Mesenchymal stem cell (in vitro differentiated cells and primary cell): ENCODE measurements at regions not wholly inside any gene's neighbourhood (a gene's known extent, or its start where the extent isn't known, plus 50 kb on each side); places are given as distances from the start of the nearest gene placed in this dataset.

ENCODE experiments used
- DNase-seq: peaks from one replicate; pipeline ENCODE4 v3.0.0-alpha.2; 2013
- H2AFZ ChIP-seq: one replicate; pipeline ENCODE4 v1.6.1; 2013; ENCODE audit warnings: low read depth, mild to moderate bottlenecking, control low read depth, inconsistent platforms, low read length, moderate library complexity
- H2AK5ac ChIP-seq: 2 replicates; pipeline ENCODE4 v1.6.1; 2013; ENCODE audit warnings: low read length, moderate library complexity, mild to moderate bottlenecking, inconsistent platforms; ENCODE audit not compliant: severe bottlenecking
- H2BK120ac ChIP-seq: one replicate; pipeline ENCODE4 v1.6.1; 2013; ENCODE audit warnings: low read depth, mild to moderate bottlenecking, inconsistent platforms, low read length, moderate library complexity
- H2BK12ac ChIP-seq, 2 experiments: one replicate each; pipeline ENCODE4 v1.6.1; 2013; ENCODE audit warnings: inconsistent platforms in 2 of 2, low read length in 2 of 2, mild to moderate bottlenecking in 2 of 2, moderate library complexity in 2 of 2, control low read depth in 1 of 2
- H2BK15ac ChIP-seq: one replicate; pipeline ENCODE4 v1.6.1; 2013; ENCODE audit warnings: mild to moderate bottlenecking, low read depth, inconsistent platforms; ENCODE audit not compliant: poor library complexity, severe bottlenecking
- H2BK5ac ChIP-seq: 2 replicates; pipeline ENCODE4 v1.6.1; 2013; ENCODE audit warnings: low read depth, mild to moderate bottlenecking, low read length, control low read depth, inconsistent platforms; ENCODE audit not compliant: poor library complexity, severe bottlenecking
- H3K14ac ChIP-seq, 2 experiments: one replicate each; pipeline ENCODE4 v1.6.1; 2013; ENCODE audit warnings: inconsistent platforms in 2 of 2, low read length in 2 of 2, control low read depth in 1 of 2, mild to moderate bottlenecking in 1 of 2, moderate library complexity in 1 of 2
- H3K18ac ChIP-seq, 2 experiments: one replicate each; pipeline ENCODE4 v1.6.1; 2013; ENCODE audit warnings: inconsistent platforms in 2 of 2, low read length in 2 of 2, control low read depth in 1 of 2, low read depth in 1 of 2, mild to moderate bottlenecking in 1 of 2
- H3K23ac ChIP-seq, 2 experiments: one replicate each; pipeline ENCODE4 v1.6.1; 2013; ENCODE audit warnings: inconsistent platforms in 2 of 2, low read length in 2 of 2, mild to moderate bottlenecking in 2 of 2, moderate library complexity in 2 of 2, control low read depth in 1 of 2
- H3K27ac ChIP-seq: 2 replicates; pipeline ENCODE4 v1.5.1; 2013; ENCODE audit warnings: mild to moderate bottlenecking, moderate library complexity, low read length, control low read depth, inconsistent platforms; ENCODE audit not compliant: poor library complexity, severe bottlenecking
- H3K27me3 ChIP-seq, 2 experiments: 2 replicates each; pipeline versions ENCODE4 v1.6.1 to v1.7.0; 2013; ENCODE audit warnings: low read length in 2 of 2, mild to moderate bottlenecking in 2 of 2, moderate library complexity in 2 of 2, control low read depth in 1 of 2, inconsistent platforms in 1 of 2; ENCODE audit not compliant: control insufficient read depth in 1 of 2, insufficient read depth in 1 of 2
- H3K36me3 ChIP-seq, 2 experiments: 2 replicates each; pipeline versions ENCODE4 v1.6.1 to v1.7.0; 2013; ENCODE audit warnings: low read length in 2 of 2, control low read depth in 1 of 2, inconsistent platforms in 1 of 2, low read depth in 1 of 2, mild to moderate bottlenecking in 1 of 2; ENCODE audit not compliant: insufficient read depth in 2 of 2, control insufficient read depth in 1 of 2
- H3K4ac ChIP-seq, 2 experiments: one replicate each; pipeline ENCODE4 v1.6.1; 2013; ENCODE audit warnings: inconsistent platforms in 2 of 2, low read length in 2 of 2, mild to moderate bottlenecking in 2 of 2, moderate library complexity in 2 of 2, control low read depth in 1 of 2, low read depth in 1 of 2
- H3K4me1 ChIP-seq: 2 replicates; pipeline ENCODE4 v1.6.1; 2013; ENCODE audit warnings: low read depth, low read length, control low read depth; ENCODE audit not compliant: control insufficient read depth, insufficient read depth
- H3K4me2 ChIP-seq: 2 replicates; pipeline ENCODE4 v1.6.1; 2013; ENCODE audit warnings: low read length, mild to moderate bottlenecking, inconsistent platforms; ENCODE audit not compliant: poor library complexity, severe bottlenecking
- H3K4me3 ChIP-seq, 2 experiments: 2 replicates each; pipeline versions ENCODE4 v1.5.1 to v1.7.0; 2013; ENCODE audit warnings: low read length in 2 of 2, mild to moderate bottlenecking in 2 of 2, control low read depth in 1 of 2, low read depth in 1 of 2; ENCODE audit not compliant: insufficient read depth in 1 of 2
- H3K79me1 ChIP-seq: replicated peaks from 2 replicates; pipeline ENCODE4 v1.6.1; 2013; ENCODE audit warnings: mild to moderate bottlenecking, control low read depth, low read length, inconsistent platforms; ENCODE audit not compliant: poor library complexity, severe bottlenecking
- H3K9ac ChIP-seq: 2 replicates; pipeline ENCODE4 v1.7.0; 2013; ENCODE audit warnings: mild to moderate bottlenecking, low read length, moderate library complexity
- H3K9me3 ChIP-seq: 2 replicates; pipeline ENCODE4 v1.7.0; 2013; ENCODE audit warnings: mild to moderate bottlenecking, low read length; ENCODE audit not compliant: control insufficient read depth
- H4K8ac ChIP-seq: one replicate; pipeline ENCODE4 v1.6.1; 2013; ENCODE audit warnings: inconsistent platforms, mild to moderate bottlenecking, low read length, moderate library complexity
- H4K91ac ChIP-seq: one replicate; pipeline ENCODE4 v1.6.1; 2013; ENCODE audit warnings: mild to moderate bottlenecking, low read length, inconsistent platforms
- WGBS: methylation state at CpG from one replicate; pipeline ENCODE4 v1.1.7; 2013; ENCODE audit warnings: mixed read lengths; 5-methylcytosine and 5-hydroxymethylcytosine counted together

DNA sequence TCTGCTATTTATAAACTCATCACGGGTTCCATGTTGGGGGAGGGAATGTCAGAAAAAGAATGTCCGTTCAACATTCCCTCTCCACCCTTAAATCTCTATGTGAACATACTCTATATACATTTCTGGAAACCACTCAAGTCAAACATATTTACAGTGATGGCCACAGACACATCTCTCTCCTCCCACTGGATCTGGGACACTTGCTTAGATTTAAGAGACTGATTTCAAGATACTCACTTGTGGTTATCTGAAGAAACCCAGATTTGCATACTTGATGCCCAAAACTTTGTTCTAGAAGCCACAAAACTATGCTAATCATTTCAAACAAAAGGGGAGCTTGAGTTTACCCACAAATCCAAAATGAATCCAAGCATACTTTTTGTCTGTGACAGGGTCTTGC, 182.9 kb upstream of the SOX9 start:
- H3K4ac ChIP-seq: no peak overlapping the region
- no peaks in the 10 kb centered on the region for H3K9me3 ChIP-seq
- H3K79me1 ChIP-seq: no peaks in the 10 kb centered on the region
- H3K18ac ChIP-seq: no peak overlapping the region
- no peak overlapping the region for H4K91ac ChIP-seq
- H4K8ac ChIP-seq: no peak overlapping the region
- no peaks in the 10 kb centered on the region for H3K27me3 ChIP-seq
- no peak overlapping the region for H3K9ac ChIP-seq
- H3K4me1 ChIP-seq: no peaks in the 10 kb centered on the region
- H2BK120ac ChIP-seq: no peak overlapping the region
- H3K4me2 ChIP-seq: no peak overlapping the region
- WGBS: 92% methylated on average over 2 of the region's 2 CpGs
- no peak overlapping the region for H2AK5ac ChIP-seq
- no peak overlapping the region for H2AFZ ChIP-seq
- H3K14ac ChIP-seq: no peak overlapping the region
- H2BK12ac ChIP-seq: no peak overlapping the region
- no peaks in the 10 kb centered on the region for H3K36me3 ChIP-seq
- H3K27ac ChIP-seq: no peak overlapping the region
- no peak overlapping the region for H2BK15ac ChIP-seq
- H3K4me3 ChIP-seq: no peak overlapping the region
- no peak overlapping the region for H2BK5ac ChIP-seq
- no peak overlapping the region for H3K23ac ChIP-seq
- DNase-seq: peak; percentile 66

GRCh38 chr17:71938340-71939010, 182.3 kb upstream of the SOX9 start:
- no peaks in the 10 kb centered on the region for H3K27me3 ChIP-seq
- H3K23ac ChIP-seq: no peak overlapping the region
- H3K9me3 ChIP-seq: no peaks in the 10 kb centered on the region
- H2AFZ ChIP-seq: no peak overlapping the region
- 86% methylated on average over 9 of the region's 9 CpGs for WGBS
- no peak overlapping the region for H4K8ac ChIP-seq
- no peak overlapping the region for H4K91ac ChIP-seq
- DNase-seq: peak; percentile 9
- no peak overlapping the region for H2BK5ac ChIP-seq
- H3K4me1 ChIP-seq: no peaks in the 10 kb centered on the region
- no peak overlapping the region for H3K4me2 ChIP-seq
- no peaks in the 10 kb centered on the region for H3K36me3 ChIP-seq
- H3K9ac ChIP-seq: no peak overlapping the region
- no peak overlapping the region for H3K4ac ChIP-seq
- H3K27ac ChIP-seq: no peak overlapping the region
- no peak overlapping the region for H2AK5ac ChIP-seq
- no peak overlapping the region for H3K14ac ChIP-seq
- no peak overlapping the region for H2BK12ac ChIP-seq
- no peak overlapping the region for H2BK120ac ChIP-seq
- no peaks in the 10 kb centered on the region for H3K79me1 ChIP-seq
- H2BK15ac ChIP-seq: no peak overlapping the region
- H3K18ac ChIP-seq: no peak overlapping the region
- no peak overlapping the region for H3K4me3 ChIP-seq

- WGBS: 96% methylated on average over 1 of the region's 2 CpGs
- Histone ChIP-seq H3K27me3 (no peaks in the 10 kb centered on the region), H2AK5ac (no peak overlapping the region), H3K18ac (no peak overlapping the region), H3K9ac (no peak overlapping the region), H3K36me3 (no peaks in the 10 kb centered on the region), H3K4me3 (no peak overlapping the region), H3K4me1 (no peaks in the 10 kb centered on the region), H3K14ac (no peak overlapping the region), H3K9me3 (no peaks in the 10 kb centered on the region), H2BK5ac (no peak overlapping the region), H2BK12ac (no peak overlapping the region), H3K27ac (no peak overlapping the region), H4K91ac (no peak overlapping the region), H3K79me1 (no peaks in the 10 kb centered on the region), H4K8ac (no peak overlapping the region), H2AFZ (no peak overlapping the region), H2BK15ac (no peak overlapping the region), H2BK120ac (no peak overlapping the region), H3K4me2 (no peak overlapping the region), H3K4ac (no peak overlapping the region), H3K23ac (no peak overlapping the region)
- DNase-seq: no peak
These were observed 178.9 kb upstream of the SOX9 start for GRCh38 chr17:71941920-71942319.

GRCh38 chr17:71942626-71943025, 178.2 kb upstream of the SOX9 start:
- Histone ChIP-seq H3K27ac (no peak overlapping the region), H3K4me1 (no peaks in the 10 kb centered on the region), H4K8ac (no peak overlapping the region), H3K4me2 (no peak overlapping the region), H3K23ac (no peak overlapping the region), H2AK5ac (no peak overlapping the region), H3K9ac (no peak overlapping the region), H4K91ac (no peak overlapping the region), H3K79me1 (no peaks in the 10 kb centered on the region), H3K4me3 (no peak overlapping the region), H2BK120ac (no peak overlapping the region), H2BK12ac (no peak overlapping the region), H3K14ac (no peak overlapping the region), H3K9me3 (no peaks in the 10 kb centered on the region), H3K36me3 (no peaks in the 10 kb centered on the region), H2BK5ac (no peak overlapping the region), H2BK15ac (no peak overlapping the region), H2AFZ (no peak overlapping the region), H3K18ac (no peak overlapping the region), H3K27me3 (no peaks in the 10 kb centered on the region), H3K4ac (no peak overlapping the region)
- 64% methylated on average over 3 of the region's 3 CpGs for WGBS
- DNase-seq: no peak
